GM21528 (cell line): ENCODE measurements at regions not wholly inside any gene's neighbourhood (a gene's known extent, or its start where the extent isn't known, plus 50 kb on each side); places are given as distances from the start of the nearest gene placed in this dataset.
"Not testable (repeated sequence)": the region's sequence is repeated elsewhere in the genome, so short reads cannot be mapped to it uniquely, and the experiment has no call there.

Experiments used
- ATAC-seq: cut with Tn5 transposase; IDR thresholded peaks from one replicate; pipeline ENCODE4 v1.9.1; 2021; ENCODE audit warnings: mild to moderate bottlenecking, moderate library complexity; ENCODE audit not compliant: unreplicated experiment, low FRiP score

- ATAC-seq = no peak
Measured at GRCh38 chr7:115306586-115306985, 384.7 kb downstream of the MDFIC start.

DNA sequence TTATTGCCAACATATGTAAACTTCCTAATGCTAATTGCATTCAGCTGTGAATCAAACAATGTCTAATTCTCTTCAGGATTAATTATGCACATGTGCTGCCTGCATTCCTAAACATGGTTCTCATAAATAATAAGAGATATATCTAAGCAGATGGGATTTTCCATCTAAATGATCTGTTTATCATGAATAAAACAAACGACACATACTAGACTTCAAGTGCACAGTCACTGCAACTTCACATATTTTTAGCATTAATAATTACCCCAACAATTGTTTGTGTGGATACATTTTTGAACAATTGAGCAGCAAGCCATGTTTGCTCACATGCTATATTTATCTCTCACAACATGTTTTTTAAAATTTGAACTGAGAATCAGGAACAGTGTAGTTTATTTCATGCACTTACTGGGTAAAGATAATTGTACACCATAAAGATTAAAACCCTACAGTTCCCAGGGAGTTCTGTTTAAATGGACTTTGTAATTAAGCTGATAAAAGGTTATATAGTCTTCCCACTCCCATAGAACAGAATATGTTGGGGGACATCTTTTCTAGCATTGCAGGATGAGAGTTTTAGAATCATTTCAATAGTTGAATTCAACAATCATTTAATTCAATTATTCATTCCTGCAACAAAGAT lies 378.5 kb downstream of the MDFIC start:
- ATAC-seq = no peak

- no peak for ATAC-seq
Measured at GRCh38 chr7:115299397-115300037, 377.6 kb downstream of the MDFIC start.

DNA sequence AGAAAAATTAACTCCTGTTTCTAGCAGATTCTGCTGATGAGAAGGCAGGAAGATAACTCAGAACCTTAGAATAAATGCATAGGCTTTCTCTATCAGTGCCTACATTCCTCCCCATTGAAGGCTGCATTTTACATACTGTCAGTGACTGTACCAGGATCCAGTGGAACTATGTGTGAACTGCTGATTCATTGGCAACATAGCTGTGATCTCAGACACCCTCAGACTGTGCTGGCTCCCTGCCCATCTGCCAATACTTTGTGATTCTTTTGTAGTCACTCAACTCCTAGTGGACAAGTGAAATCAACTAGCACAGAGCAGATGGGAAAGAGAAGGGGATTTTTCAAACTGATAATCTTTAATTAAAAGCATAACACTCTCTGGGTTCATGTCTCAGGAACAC lies 375.8 kb downstream of the MDFIC start:
- no peak for ATAC-seq

GRCh38 chr7:115293628-115294240 lies 371.8 kb downstream of the MDFIC start:
- no peak for ATAC-seq

DNA sequence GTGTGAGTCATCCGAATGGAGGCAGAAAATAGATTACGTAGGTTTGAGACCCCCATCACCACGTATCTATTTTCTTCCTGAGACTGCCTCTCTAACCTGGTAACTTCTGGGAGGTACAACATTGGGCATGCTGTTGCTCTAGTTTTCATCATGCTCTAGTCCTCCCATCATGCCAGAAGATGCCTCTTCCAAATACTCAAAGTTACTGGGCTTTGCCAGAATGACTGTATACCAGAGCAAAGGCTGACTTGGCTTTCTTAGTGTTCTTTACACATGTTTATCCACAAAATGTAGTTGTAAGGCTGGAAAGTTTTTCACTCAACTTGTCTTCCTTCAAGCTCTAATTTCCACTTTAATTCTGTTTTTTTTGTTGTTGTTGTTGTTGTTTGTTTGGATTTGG lies 370.5 kb downstream of the MDFIC start:
- ATAC-seq = no peak

GRCh38 chr7:115289971-115290370 lies 368.1 kb downstream of the MDFIC start:
- ATAC-seq = no peak

DNA sequence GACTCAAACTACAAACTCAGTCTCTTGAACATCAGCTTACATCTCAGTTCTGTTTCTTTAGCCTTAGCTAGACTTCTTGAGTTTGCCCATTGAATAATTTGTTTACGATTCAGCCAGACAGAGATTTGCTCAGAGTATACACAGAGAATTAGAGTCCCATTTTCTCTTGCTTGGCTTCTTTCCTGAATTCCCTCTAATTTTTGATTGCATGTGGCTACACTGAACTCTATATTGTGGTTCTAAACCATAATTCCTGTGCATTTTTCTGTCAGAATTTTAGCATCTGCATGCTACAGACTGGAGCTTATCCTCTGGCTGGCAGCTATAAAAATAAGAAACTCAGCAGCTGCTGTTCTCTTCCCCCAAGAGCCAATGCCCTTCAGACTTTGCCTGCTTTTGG lies 354.9 kb downstream of the MDFIC start:
- ATAC-seq = no peak

DNA sequence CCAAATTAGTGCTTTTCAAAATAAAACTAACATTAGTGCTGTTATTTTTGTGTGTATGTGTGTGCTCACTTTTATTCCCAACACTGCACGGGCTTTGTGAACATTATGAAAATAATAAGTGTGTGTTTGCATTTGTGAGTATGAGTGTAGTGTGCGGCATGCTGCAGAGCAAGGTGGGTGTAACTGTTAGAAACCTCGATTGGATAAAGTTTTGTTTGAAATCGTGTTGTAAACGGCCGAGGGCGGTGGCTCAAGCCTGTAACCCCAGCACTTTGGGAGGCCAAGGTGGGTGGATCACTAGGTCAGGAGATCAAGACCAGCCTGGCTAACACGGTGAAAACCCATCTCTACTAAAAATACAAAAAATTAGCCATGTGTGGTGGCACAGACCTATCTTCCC lies 352.0 kb downstream of the MDFIC start:
- ATAC-seq = not testable (repeated sequence)

DNA sequence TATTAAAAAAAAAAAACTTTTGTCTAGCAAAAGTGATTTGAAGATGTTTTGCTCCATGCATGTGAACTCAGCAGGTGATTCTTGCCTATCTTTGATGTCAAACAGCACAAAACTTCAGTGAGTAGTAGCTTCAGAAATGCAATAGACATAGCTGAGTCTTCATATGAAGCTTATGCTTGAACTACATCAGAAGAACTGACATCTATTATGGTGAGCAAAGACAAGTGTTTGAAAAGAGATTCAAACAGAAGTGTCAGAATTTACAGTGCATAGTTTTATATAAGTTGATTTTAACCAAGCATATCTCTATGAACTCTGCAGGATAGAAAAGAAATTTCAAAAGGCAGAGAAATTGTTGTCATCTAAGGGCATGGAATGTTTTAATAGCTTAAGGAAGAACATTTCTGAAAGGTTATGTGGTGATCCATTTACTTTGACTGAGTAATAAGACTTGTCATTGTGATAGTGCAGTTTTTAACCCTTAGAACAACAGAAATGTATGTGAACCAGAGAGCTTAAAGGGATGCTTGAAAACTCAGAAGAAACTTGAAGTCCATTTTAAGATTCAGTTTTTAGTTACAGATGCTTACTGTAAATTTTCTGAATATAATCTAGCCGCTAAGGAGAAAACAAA lies 351.4 kb downstream of the MDFIC start:
- no peak for ATAC-seq

DNA sequence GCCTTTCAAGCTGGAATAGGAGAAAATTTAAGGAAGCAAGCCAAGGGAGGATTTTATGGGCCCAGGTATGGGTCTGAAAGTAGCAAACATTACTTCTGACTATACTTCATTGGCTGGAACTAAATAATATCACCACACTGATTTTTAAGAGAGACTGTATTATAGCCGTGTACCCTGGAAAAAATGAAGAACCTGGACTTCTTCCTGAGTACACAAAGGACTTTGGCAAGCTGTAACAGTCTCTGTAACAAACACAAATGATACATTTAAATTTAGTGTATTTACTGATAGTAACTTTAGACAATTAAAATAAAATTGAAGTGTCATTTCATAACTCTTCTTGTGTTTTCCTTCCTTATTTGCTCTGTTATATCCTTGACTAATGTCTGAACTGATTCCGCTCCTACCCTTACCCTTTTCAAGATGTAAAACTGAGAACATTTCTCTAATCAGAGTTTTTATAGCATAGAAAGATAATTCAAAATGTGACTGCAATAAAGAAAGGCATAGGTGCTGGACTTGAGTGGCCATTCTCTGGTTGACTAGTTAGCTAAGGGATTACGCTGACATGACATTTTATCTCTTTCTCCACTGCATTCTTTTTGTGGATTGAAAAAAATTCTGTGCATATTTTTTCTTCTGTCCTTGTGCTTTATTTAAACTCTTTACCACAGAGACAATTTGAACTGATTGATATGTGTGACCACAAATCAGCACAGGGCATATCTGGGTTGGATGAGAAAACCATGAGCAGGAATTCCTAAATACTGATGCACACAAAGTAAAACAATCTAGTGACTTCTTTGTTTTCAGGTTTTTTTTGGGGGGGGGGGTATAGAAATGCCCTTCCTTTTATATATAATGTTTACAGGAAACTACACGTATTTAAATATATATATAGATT lies 349.7 kb downstream of the MDFIC start:
- ATAC-seq = no peak

- no peak for ATAC-seq
Measured at GRCh38 chr7:115269486-115269885, 347.6 kb downstream of the MDFIC start.

DNA sequence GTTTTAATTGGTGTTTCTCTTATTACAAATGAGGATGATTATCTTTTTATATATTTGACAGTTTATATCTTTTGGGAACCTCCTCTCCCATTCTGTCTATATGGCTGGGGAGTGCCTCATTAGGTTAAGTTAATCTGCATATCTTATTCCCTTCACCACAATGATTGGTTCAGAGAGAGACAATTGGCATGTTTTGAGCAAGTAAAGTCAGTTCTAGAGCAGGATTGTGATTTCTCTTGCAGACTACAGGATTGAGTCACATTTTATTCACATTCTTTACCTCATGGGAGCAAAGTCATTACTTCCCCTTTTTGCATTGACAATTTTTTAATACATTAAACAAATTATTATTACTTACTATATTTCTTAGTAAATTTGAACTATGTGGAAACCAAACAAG lies 345.6 kb downstream of the MDFIC start:
- no peak for ATAC-seq

GRCh38 chr7:115260381-115260780 lies 338.5 kb downstream of the MDFIC start:
- no peak for ATAC-seq

GRCh38 chr7:115252461-115252860 lies 330.6 kb downstream of the MDFIC start:
- ATAC-seq = no peak

DNA sequence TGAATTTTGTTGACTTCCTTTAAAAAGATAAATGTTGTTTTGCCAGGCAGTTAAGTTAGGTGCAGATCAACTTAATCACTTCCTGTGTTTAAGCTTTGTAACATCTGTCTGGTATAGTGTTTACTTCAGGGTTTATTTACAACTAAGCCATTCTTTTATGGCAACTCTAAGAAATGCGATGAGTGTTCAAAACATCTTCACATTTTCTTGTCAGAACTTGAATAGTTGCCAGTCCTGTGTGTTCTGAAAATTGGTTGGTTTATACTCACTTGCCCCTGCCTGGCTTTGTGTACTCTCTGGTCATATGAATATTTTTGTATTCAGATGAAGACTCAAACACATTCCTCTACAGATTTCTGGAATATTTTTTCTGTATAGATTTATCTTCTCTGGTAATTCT lies 327.2 kb downstream of the MDFIC start:
- ATAC-seq = no peak

- ATAC-seq = no peak
Measured at GRCh38 chr7:115241151-115241550, 319.3 kb downstream of the MDFIC start.

DNA sequence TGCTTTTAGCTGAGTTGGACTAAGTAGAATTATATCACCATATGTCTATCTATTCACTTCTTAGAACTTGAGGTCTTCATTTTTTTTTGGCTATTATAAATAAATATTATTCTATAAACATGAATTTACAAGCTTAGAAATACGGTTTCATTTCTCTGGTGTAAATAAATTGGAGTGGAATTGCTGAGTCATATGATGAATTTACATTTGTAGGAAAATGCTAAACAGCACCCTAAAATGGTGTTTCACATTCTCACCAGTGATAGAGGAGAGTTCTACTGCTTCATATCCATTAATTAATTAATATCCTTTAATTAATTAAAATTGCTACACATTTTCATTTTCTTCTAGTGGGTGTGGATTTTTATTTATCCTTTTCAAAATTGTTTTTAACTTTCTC lies 318.3 kb downstream of the MDFIC start:
- ATAC-seq = no peak

DNA sequence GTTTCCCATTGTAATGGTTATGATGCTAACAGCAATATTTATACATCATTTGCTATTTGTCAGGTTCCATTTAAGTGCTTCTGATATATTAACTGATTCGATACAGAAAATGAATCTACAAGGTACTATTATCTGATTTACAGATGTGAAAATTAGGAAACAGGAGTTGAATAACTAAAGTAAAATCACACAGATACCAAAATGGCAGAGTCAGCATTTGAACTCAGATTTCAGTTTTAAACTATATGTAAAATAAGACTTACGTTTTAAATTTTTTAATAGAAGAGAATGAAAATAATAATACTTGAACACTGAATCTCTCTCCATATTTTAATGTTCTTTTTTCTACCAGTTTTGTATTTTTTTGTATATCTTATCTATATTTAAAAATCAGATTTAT lies 313.2 kb downstream of the MDFIC start:
- no peak for ATAC-seq

- no peak for ATAC-seq
Measured at GRCh38 chr7:115233809-115234208, 311.9 kb downstream of the MDFIC start.

- ATAC-seq = no peak
Measured at GRCh38 chr7:115232041-115232440, 310.1 kb downstream of the MDFIC start.
